ENCODE measurements at regions not wholly inside any gene's neighbourhood (a gene's known extent, or its start where the extent isn't known, plus 50 kb on each side); places are given as distances from the start of the nearest gene placed in this dataset.

DNA sequence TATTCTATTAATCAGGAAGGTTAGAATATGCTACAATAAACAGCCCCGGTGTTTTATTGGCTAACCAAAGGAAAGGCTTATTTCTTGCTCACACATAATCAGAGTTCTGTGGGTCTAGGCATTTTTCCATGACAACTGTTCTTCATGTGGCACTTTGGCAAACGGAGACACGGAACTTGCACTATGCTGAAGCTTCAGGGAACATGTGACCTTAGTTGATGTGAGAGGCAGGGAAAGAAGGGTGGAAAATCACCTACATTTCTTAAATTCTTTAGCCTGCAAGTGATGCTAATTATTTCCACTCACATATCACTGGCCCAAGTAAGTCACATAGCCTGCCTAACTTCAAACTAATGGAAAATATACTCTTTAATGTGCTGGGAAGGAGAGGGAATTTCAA is 344.6 kb downstream of the SV2B start (continued):
- TF ChIP-seq, protein P1, sequence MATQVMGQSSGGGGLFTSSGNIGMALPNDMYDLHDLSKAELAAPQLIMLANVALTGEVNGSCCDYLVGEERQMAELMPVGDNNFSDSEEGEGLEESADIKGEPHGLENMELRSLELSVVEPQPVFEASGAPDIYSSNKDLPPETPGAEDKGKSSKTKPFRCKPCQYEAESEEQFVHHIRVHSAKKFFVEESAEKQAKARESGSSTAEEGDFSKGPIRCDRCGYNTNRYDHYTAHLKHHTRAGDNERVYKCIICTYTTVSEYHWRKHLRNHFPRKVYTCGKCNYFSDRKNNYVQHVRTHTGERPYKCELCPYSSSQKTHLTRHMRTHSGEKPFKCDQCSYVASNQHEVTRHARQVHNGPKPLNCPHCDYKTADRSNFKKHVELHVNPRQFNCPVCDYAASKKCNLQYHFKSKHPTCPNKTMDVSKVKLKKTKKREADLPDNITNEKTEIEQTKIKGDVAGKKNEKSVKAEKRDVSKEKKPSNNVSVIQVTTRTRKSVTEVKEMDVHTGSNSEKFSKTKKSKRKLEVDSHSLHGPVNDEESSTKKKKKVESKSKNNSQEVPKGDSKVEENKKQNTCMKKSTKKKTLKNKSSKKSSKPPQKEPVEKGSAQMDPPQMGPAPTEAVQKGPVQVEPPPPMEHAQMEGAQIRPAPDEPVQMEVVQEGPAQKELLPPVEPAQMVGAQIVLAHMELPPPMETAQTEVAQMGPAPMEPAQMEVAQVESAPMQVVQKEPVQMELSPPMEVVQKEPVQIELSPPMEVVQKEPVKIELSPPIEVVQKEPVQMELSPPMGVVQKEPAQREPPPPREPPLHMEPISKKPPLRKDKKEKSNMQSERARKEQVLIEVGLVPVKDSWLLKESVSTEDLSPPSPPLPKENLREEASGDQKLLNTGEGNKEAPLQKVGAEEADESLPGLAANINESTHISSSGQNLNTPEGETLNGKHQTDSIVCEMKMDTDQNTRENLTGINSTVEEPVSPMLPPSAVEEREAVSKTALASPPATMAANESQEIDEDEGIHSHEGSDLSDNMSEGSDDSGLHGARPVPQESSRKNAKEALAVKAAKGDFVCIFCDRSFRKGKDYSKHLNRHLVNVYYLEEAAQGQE (IDR thresholded peaks at IDR 0.05; ENCODE audit: unreplicated experiment) = no peak
- TF ChIP-seq, protein P2, sequence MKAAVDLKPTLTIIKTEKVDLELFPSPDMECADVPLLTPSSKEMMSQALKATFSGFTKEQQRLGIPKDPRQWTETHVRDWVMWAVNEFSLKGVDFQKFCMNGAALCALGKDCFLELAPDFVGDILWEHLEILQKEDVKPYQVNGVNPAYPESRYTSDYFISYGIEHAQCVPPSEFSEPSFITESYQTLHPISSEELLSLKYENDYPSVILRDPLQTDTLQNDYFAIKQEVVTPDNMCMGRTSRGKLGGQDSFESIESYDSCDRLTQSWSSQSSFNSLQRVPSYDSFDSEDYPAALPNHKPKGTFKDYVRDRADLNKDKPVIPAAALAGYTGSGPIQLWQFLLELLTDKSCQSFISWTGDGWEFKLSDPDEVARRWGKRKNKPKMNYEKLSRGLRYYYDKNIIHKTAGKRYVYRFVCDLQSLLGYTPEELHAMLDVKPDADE (IDR thresholded peaks at IDR 0.05) = no peak
- TF ChIP-seq EZH2 (IDR thresholded peaks at IDR 0.05; ENCODE audit: low read depth, unreplicated experiment) = no peak
- no peak for TF ChIP-seq ZNF331 (CRISPR knock-in tag; IDR thresholded peaks at IDR 0.05; ENCODE audit: low read depth)
- TF ChIP-seq STAT1 (IDR thresholded peaks at IDR 0.05; ENCODE audit: unreplicated experiment) = no peak
- TF ChIP-seq, protein P3, sequence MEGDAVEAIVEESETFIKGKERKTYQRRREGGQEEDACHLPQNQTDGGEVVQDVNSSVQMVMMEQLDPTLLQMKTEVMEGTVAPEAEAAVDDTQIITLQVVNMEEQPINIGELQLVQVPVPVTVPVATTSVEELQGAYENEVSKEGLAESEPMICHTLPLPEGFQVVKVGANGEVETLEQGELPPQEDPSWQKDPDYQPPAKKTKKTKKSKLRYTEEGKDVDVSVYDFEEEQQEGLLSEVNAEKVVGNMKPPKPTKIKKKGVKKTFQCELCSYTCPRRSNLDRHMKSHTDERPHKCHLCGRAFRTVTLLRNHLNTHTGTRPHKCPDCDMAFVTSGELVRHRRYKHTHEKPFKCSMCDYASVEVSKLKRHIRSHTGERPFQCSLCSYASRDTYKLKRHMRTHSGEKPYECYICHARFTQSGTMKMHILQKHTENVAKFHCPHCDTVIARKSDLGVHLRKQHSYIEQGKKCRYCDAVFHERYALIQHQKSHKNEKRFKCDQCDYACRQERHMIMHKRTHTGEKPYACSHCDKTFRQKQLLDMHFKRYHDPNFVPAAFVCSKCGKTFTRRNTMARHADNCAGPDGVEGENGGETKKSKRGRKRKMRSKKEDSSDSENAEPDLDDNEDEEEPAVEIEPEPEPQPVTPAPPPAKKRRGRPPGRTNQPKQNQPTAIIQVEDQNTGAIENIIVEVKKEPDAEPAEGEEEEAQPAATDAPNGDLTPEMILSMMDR (conservative IDR thresholded peaks at IDR 0.05; ENCODE audit: low read depth in 2 of 2) = no peak
- no peak for TF ChIP-seq POLR2AphosphoS5 (IDR thresholded peaks at IDR 0.05; ENCODE audit: low read depth)
- no peak for TF ChIP-seq ZNF114 (CRISPR knock-in tag; IDR thresholded peaks at IDR 0.05)
- no peak for TF ChIP-seq CREB1 (CRISPR knock-in tag; IDR thresholded peaks at IDR 0.05; ENCODE audit: low read depth)
- no peak for TF ChIP-seq JUNB (IDR thresholded peaks at IDR 0.05; ENCODE audit: unreplicated experiment)
- TF ChIP-seq NANOG (IDR thresholded peaks at IDR 0.05; ENCODE audit: borderline replicate concordance) = no peak
- TF ChIP-seq EZH2phosphoT487 (IDR thresholded peaks at IDR 0.05; ENCODE audit: unreplicated experiment) = no peak

DNA sequence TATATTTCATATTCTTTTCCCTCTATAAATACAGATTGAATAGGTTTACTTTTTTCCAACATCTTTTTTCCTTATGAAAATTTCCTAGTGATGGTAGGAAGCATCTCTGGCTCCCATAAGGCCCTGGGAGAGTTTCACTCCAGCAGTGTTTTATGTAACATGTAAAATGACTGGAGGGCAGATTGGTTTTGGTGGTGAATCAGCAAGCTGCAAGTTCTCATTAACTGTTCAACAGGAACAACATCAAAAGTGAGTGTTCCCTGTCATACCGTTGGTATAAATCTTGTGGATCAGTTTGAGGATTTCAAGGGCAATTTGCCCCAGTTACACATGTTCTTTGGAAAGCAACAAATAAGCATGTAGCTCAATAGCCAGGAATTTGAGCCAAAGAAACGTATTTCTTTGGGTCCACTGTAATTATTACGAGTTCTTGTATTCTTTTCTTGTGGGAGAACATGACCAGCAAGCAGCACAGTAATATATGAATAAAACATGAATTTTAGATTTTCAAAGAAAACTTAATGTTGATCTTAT is 345.7 kb downstream of the SV2B start:
- no peak overlapping the region for H2AFZ ChIP-seq

More for the DNA sequence above, 345.7 kb downstream of the SV2B start:
- H3K4me1 Mint-ChIP-seq = no peaks in the 10 kb centered on the region
- H3K9me3 Mint-ChIP-seq = no peaks in the 10 kb centered on the region
- no peak overlapping the region for H3K4me3 Mint-ChIP-seq
- Histone ChIP-seq H3K9me2 (ENCODE audit: insufficient read depth) (no peaks in the 10 kb centered on the region), H4K20me1 (replicated peaks; ENCODE audit: insufficient read depth) (no peaks in the 10 kb centered on the region), H3F3A (replicated peaks; ENCODE audit: low read depth) (no peaks in the 10 kb centered on the region), H3K4me3 (no peak overlapping the region), H3K4me1 (ENCODE audit: insufficient read depth) (no peaks in the 10 kb centered on the region), H3K36me3 (ENCODE audit: insufficient read depth) (no peaks in the 10 kb centered on the region), H3K79me2 (replicated peaks; ENCODE audit: insufficient read depth) (no peaks in the 10 kb centered on the region), H3K27ac (ENCODE audit: low read depth) (no peak overlapping the region), H3K4me2 (no peak overlapping the region), H3K27me3 (ENCODE audit: insufficient read depth) (no peaks in the 10 kb centered on the region)
- no peak for ATAC-seq
- DNase-seq (ENCODE audit: low spot score) = no peak
- H3K27ac Mint-ChIP-seq = no peak overlapping the region
- no peaks in the 10 kb centered on the region for H3K27me3 Mint-ChIP-seq (ENCODE audit: insufficient read depth, low read depth, poor library complexity)
- no peaks in the 10 kb centered on the region for H3K36me3 Mint-ChIP-seq (ENCODE audit: low read depth)
- TF ChIP-seq, protein P2 (IDR thresholded peaks at IDR 0.05) = no peak
- TF ChIP-seq CREB1 (CRISPR knock-in tag; IDR thresholded peaks at IDR 0.05; ENCODE audit: low read depth) (no peak), ZNF331 (CRISPR knock-in tag; IDR thresholded peaks at IDR 0.05; ENCODE audit: low read depth) (no peak), NANOG (IDR thresholded peaks at IDR 0.05; ENCODE audit: borderline replicate concordance) (no peak)
- TF ChIP-seq, protein P1 (IDR thresholded peaks at IDR 0.05; ENCODE audit: unreplicated experiment) = no peak
